Ovary (tissue), 7 donors: ENCODE measurements at regions not wholly inside any gene's neighbourhood (a gene's known extent, or its start where the extent isn't known, plus 50 kb on each side); places are given as distances from the start of the nearest gene placed in this dataset.

Experiments
- DNase-seq, 5 donors: peaks; one replicate each; pipeline ENCODE4 v3.0.0-alpha.2; 2019 to 2020
- H3K27ac ChIP-seq, 2 donors: fragments of 200-600 bp; one replicate each; pipeline versions ENCODE4 v1.5.1 to v1.8.0; 2019 to 2022
- H3K27me3 ChIP-seq: fragments of 200-600 bp; one replicate; pipeline ENCODE4 v1.8.0; 2022
- H3K36me3 ChIP-seq: fragments of 200-600 bp; sonication (generic); one replicate; pipeline ENCODE4 v1.5.1; 2019
- H3K4me1 ChIP-seq: one replicate; pipeline ENCODE4 v1.8.1; 2013; ENCODE audit warnings: mild to moderate bottlenecking, moderate library complexity; ENCODE audit not compliant: insufficient read depth
- H3K4me3 ChIP-seq: fragments of 200-600 bp; sonication (generic); one replicate; pipeline ENCODE4 v1.5.1; 2017
- H3K9me3 ChIP-seq, 2 donors: fragments of 200-600 bp in 1 of 2; sonication (generic) in 1 of 2; one replicate each; pipeline versions ENCODE4 v1.5.1 to v1.8.1; 2013 to 2019; ENCODE audit warnings: mild to moderate bottlenecking in 1 of 2, moderate library complexity in 1 of 2
- CTCF ChIP-seq, 3 donors: fragments of 450-650 bp in 2 of 3; fragments of 200-600 bp in 1 of 3; IDR thresholded peaks; one replicate each; pipeline versions ENCODE4 v1.5.1 to v1.8.0; 2016 to 2022; ENCODE audit warnings: antibody characterized with exemption in 3 of 3, mild to moderate bottlenecking in 1 of 3
- EP300 ChIP-seq: sonication (generic); formaldehyde crosslinking; IDR thresholded peaks from one replicate; pipeline ENCODE4 v1.6.1; 2017; ENCODE audit warnings: antibody characterized with exemption
- POLR2A ChIP-seq: fragments of 450-650 bp; IDR thresholded peaks from one replicate; pipeline ENCODE4 v1.6.1; 2017; ENCODE audit warnings: antibody characterized with exemption, mild to moderate bottlenecking, moderate library complexity
- WGBS, 3 donors: extraction: QIAGEN DNeasy Blood & Tissue Kit in 1 of 3; methylation state at CpG; one replicate each; pipeline versions ENCODE4 v1.1.5 to v1.1.7; 2013 to 2017; 5-methylcytosine and 5-hydroxymethylcytosine counted together
- intact Hi-C, 4 donors: fragments of 100-400 bp; cut with DNase I; formaldehyde crosslinking; loops; one replicate each; pipeline versions ENCODE4 v1.11.0 to v1.15.1; 2022 to 2023
- donor health status: DM: no; HTN: no; CAD: no; lungs with moderate emphysema.
- donor health status: DM: no; HTN: no; CAD: no.
- donor health status: Bipolar disorder and iron deficiency.
- donor health status: DM: no; HTN: no; CAD: no.
- donor health status: DM: yes; HTN: yes; CAD: no.

GRCh38 chr4:33453436-33453835, 2733.3 kb downstream of the PCDH7 start:
- TF ChIP-seq POLR2A (no peak), CTCF (IDR thresholded peaks at IDR 0.05) (no peak), EP300 (no peak)
- intact Hi-C loops, result no loop called here
- no peak for DNase-seq
- no peaks in the 10 kb centered on the region for H3K9me3 ChIP-seq
- H3K36me3 ChIP-seq, result no peaks in the 10 kb centered on the region
- H3K27me3 ChIP-seq, result no peaks in the 10 kb centered on the region
- no peak overlapping the region for H3K27ac ChIP-seq
- no peak overlapping the region for H3K4me3 ChIP-seq
- no peaks in the 10 kb centered on the region for H3K4me1 ChIP-seq

DNA sequence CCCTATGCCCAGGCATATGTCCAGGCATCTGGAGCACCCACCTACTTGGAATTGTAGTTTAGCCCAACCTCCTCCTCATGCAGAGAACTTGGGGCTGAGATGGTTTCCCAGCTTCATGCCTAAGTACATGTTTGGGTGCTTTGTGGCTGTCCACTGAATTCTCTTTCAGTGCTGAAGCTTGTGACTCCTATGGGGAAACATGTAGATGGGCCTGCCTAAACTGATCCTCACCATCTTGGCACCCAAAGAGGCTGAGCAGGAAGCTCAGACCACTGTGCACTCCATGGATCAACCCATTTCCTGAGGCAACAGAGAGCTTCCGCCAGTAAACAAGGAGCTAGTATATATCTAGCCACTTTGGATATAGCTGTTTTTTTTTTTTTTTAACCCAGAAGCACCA, 2733.7 kb downstream of the PCDH7 start:
- no peaks in the 10 kb centered on the region for H3K9me3 ChIP-seq
- TF ChIP-seq EP300 (no peak), CTCF (IDR thresholded peaks at IDR 0.05) (no peak), POLR2A (no peak)
- no peaks in the 10 kb centered on the region for H3K36me3 ChIP-seq
- no peak for DNase-seq
- no peak overlapping the region for H3K4me3 ChIP-seq
- H3K27me3 ChIP-seq, result no peaks in the 10 kb centered on the region
- no peak overlapping the region for H3K27ac ChIP-seq
- 85 to 93% (median 90%) methylated on average over 1 of the region's 1 CpG for WGBS, 3 donors
- H3K4me1 ChIP-seq, result no peaks in the 10 kb centered on the region
- intact Hi-C loops, result no loop called here

DNA sequence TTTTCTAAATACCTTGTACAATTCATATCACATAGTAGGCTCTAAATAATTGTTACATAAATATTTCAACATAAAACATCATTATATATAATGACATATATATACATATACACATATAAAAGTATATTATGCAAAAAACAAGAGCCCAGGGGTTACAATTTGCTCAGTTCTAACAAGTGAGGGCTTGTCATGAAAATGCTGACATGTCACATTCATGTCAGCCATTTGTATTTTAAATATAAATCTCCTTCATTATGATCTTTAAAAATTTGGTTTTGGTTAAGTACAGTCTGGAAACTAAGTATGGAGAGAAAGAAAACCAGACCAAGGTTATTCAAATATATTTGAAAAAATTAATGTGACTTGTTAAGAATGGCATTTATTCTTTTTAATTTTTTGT, 2745.4 kb downstream of the PCDH7 start:
- intact Hi-C loops, result no loop called here
- Histone ChIP-seq H3K36me3 (no peaks in the 10 kb centered on the region), H3K27me3 (no peaks in the 10 kb centered on the region), H3K4me3 (no peak overlapping the region), H3K27ac (no peak overlapping the region), H3K4me1 (no peaks in the 10 kb centered on the region), H3K9me3 (no peaks in the 10 kb centered on the region)
- no peak for TF ChIP-seq CTCF (IDR thresholded peaks at IDR 0.05)
- DNase-seq, result no peak

DNA sequence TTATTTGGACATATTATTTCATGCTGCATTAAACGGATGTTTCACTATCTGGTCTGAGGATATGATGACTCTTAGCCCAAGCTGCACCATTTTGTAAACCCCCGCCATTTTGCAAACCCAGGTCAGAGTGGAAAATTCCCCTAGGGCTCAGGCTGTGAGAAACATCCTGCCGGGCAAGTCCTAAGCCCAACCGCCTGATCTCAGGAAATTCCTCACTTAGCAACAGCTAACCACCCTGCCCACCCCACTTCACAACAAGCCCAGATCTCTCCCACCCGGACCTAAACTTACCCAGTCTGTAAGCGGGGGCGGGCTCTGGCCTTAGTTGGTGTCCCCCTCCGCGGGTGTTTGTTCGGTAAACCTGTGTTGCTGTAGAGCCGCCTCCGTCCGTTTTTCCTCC, 2747.1 kb downstream of the PCDH7 start:
- no peak overlapping the region for H3K4me3 ChIP-seq
- no peak for DNase-seq
- H3K9me3 ChIP-seq, result no peaks in the 10 kb centered on the region
- no peaks in the 10 kb centered on the region for H3K4me1 ChIP-seq
- 89 to 91% (median 90%) methylated on average over 13 of the region's 13 CpGs for WGBS, 3 donors
- no peak overlapping the region for H3K27ac ChIP-seq
- H3K36me3 ChIP-seq, result no peaks in the 10 kb centered on the region
- no peaks in the 10 kb centered on the region for H3K27me3 ChIP-seq
- no peak for TF ChIP-seq POLR2A
- intact Hi-C loops, result no loop called here

DNA sequence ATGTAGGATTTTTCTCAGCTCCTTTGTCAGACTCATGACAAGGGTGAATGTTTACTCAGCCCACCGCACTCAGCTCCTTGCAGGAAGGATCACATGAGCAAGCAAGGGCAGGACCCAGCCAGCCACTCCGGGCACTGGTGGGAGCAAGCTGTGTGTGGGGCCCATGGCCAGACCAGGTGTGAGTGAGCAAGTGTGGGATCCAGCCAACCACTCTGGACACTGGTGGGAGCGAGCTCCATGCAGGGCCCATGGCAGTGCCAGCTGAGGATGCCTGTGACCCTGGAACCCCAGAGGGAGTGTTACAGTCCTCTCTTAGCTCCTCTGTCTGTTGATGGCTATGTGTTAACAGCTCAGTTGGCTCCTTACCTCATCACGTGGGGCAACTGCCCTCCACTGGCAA, 2750.6 kb downstream of the PCDH7 start:
- no peaks in the 10 kb centered on the region for H3K27me3 ChIP-seq
- no peaks in the 10 kb centered on the region for H3K36me3 ChIP-seq
- WGBS, 3 donors, result 84 to 90% (median 90%) methylated on average over 4 of the region's 4 CpGs
- TF ChIP-seq POLR2A (no peak), CTCF (IDR thresholded peaks at IDR 0.05) (no peak), EP300 (no peak)
- H3K4me3 ChIP-seq, result no peak overlapping the region
- no peak for DNase-seq
- H3K9me3 ChIP-seq, result no peaks in the 10 kb centered on the region
- intact Hi-C loops, result no loop called here
- H3K27ac ChIP-seq, result no peak overlapping the region
- H3K4me1 ChIP-seq, result no peaks in the 10 kb centered on the region
